Jurkat, Clone E6-1 (cell line): ENCODE measurements at regions not wholly inside any gene's neighbourhood (a gene's known extent, or its start where the extent isn't known, plus 50 kb on each side); places are given as distances from the start of the nearest gene placed in this dataset.
"Not testable (repeated sequence)": the region's sequence is repeated elsewhere in the genome, so short reads cannot be mapped to it uniquely, and the experiment has no call there.

ENCODE experiments used
- DNase-seq: peaks from one replicate; pipeline ENCODE4 v3.0.0-alpha.2; 2011; ENCODE audit warnings: low read depth, low spot score
- H3K4me3 ChIP-seq: 2 replicates; pipeline ENCODE4 v1.5.1; 2011; ENCODE audit warnings: mild to moderate bottlenecking, low read length, control low read depth, moderate library complexity

DNA sequence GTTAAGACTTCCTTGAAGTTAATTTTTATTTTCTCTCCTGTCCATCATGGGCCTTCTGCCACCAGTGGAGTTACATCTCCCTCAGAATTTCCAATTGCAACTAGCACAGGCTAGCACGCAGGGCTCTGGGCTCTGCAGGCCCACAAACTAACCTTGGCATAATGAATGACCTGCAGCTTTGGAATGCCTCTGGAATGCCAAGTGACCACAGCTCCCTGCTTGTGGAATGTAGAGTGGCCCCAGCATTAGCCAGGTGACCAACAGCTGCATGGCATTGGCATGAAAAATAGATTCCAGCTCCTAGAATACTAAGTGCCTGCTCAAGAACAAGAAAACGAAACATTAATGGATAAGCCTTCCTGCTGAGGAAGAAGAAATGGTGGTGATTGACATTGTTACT is 726.1 kb downstream of the BRINP1 start:
- no peak overlapping the region for H3K4me3 ChIP-seq
- DNase-seq, result no peak

- DNase-seq, result no peak
Measured at GRCh38 chr9:118644066-118644465, 725.2 kb downstream of the BRINP1 start.

DNA sequence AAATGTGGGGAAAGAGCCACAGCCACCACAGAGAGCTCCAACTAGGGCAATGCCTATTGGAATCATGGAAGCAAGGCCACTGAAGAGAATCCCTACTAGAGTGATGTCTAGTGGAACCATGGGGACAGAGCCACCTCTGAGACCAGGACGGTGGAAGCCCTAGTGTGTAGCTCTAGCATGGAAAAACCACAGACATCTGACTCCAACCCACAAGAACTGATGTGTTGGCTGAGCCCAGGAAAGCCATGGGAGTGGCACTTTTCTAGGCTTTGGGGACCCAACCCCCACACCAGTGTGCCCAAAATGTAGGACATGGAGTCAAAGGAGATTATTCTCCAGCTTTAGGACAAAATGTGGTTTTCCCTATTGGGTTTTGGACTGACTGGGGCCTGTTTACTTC is 721.9 kb downstream of the BRINP1 start:
- H3K4me3 ChIP-seq, result no peak overlapping the region
- no peak for DNase-seq

More at GRCh38 chr9:118644066-118644465, 725.2 kb downstream of the BRINP1 start:
- no peak overlapping the region for H3K4me3 ChIP-seq

DNA sequence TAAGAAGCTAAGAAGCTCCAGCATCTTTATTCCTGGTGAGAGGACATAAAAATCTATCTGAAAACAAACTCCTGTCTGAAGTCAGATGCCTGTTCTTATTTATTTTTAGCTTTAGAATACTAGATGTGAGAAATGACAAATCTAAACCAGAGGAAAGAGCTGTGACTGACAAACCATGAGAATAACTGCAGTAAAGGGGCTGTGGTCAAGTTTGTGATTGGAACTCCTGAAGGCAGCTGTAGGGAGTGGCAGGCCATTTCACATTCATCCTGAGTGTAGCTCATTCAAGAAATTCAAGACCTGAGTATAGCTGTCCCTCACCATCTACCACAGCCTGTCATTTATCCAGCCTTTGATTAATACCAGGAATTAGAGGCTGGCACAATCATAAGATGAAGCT is 718.8 kb downstream of the BRINP1 start:
- no peak overlapping the region for H3K4me3 ChIP-seq
- no peak for DNase-seq

- DNase-seq, result no peak
- no peak overlapping the region for H3K4me3 ChIP-seq
Measured at GRCh38 chr9:118651511-118651910, 717.7 kb downstream of the BRINP1 start.

- H3K4me3 ChIP-seq, result no peak overlapping the region
- DNase-seq, result no peak
Measured at GRCh38 chr9:118652258-118652657, 717.0 kb downstream of the BRINP1 start.

GRCh38 chr9:118652912-118653311 is 716.3 kb downstream of the BRINP1 start:
- DNase-seq, result no peak
- H3K4me3 ChIP-seq, result no peak overlapping the region

- no peak for DNase-seq
- no peak overlapping the region for H3K4me3 ChIP-seq
Measured at GRCh38 chr9:118659011-118659410, 710.2 kb downstream of the BRINP1 start.

GRCh38 chr9:118665226-118665919 is 703.9 kb downstream of the BRINP1 start:
- DNase-seq, result no peak
- H3K4me3 ChIP-seq, result no peak overlapping the region

DNA sequence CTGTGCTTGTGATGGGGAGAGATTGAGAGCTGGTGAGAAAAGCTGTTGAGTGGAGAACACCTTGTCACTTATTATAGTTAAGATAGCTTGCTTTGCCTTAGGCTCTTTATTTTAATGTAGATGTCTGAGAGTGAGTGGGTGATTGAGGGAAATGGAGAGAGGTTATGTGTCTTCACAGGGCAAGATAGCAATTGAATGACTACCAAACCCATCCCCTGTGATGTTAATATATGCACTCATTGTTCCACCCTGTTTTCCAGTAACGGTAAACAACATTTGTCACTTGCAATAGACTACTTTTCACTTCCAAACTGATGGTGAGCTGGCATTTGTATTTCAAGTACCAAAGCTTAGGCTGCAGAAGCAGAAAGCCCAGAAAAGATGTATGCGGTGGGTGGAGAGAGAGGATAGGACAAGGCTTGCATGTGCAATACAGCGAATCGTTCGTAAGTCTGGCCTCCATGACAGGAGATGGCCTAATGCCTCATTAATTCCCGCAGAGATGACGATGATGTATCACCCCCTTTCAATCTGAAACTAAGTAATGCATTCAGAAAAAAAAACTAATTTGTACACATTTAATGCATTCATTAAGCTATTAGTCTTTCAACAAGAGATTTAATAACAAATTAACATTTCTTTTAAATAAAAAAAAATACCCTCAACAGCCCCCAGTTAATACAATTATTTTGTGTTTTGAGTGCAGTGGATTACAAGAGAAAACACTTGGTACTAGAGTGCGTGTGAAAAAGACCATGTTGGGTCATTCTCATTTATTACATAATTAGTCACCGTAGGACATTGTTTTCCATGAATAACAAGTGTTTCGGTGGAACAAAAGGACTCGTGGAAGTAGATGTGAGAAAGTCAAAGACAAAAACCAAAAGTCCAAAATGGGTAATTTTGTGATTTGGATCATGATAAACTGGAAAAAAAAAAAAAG is 699.0 kb downstream of the BRINP1 start:
- H3K4me3 ChIP-seq, result no peak overlapping the region
- no peak for DNase-seq

- DNase-seq, result no peak
- no peak overlapping the region for H3K4me3 ChIP-seq
Measured at GRCh38 chr9:118674942-118675341, 694.3 kb downstream of the BRINP1 start.

DNA sequence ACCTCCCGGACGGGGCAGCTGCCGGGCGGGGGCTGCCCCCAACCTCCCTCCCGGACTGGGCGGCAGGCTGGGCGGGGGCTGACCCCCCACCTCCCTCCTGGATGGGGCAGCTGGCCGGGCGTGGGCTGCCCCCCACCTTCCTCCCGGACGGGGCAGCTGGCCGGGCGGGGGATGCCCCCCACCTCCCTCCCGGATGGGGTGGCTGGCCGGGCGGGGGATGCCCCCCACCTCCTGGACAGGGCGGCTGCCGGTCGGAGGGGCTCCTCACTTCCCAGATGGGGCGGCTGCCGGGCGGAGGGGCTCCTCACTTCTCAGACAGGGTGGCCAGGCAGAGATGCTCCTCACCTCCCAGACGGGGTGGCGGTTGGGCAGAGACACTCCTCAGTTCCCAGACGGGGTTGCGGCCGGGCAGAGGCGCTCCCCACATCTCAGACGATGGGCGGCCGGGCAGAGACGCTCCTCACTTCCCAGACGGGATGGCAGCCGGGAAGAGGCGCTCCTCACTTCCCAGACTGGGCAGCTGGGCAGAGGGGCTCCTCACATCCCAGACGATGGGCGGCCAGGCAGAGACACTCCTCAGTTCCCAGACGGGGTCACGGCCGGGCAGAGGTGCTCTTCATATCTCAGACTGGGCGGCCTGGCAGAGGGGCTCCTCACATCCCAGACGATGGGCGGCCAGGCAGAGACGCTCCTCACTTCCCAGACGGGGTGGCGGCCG is 691.1 kb downstream of the BRINP1 start:
- H3K4me3 ChIP-seq, DNase-seq: not testable (repeated sequence)

DNA sequence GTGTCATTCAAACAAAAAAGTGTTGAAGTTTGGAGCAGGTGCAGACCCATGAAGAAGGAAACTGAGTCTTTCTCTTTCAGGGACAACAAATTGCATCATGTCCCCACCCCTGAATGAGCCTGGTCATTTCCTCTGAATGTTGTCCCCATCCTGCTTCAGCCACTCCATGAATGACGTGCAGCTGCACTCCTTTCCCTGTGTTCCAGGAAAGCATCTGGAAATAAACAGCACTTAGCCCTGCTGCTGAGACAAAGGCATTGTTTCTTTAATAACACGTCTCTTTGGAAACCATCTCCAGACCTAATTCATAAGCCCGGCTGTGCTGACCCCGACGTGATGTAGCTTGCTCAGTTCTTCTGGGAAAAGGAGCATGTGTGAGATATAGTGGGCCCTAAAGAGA is 682.3 kb downstream of the BRINP1 start:
- no peak overlapping the region for H3K4me3 ChIP-seq
- no peak for DNase-seq

DNA sequence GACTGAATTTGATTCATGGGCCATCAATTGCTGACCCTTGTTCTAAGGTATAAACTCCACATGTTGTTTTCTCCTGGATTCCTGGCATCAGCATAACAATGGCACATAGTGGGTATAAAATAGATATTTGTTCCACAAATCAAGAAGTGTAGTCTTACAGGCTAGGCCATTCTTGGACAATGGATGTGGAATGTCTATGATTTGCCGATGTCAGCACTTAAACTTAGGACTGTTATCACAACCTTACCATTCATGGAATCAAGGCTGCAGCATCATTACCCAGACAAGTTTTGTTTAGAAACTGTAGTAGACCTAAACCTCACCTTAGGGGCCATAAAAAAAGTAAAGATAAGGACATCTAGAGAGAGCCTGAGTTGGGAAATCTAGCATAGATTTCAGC is 680.0 kb downstream of the BRINP1 start:
- no peak for DNase-seq
- H3K4me3 ChIP-seq, result no peak overlapping the region

DNA sequence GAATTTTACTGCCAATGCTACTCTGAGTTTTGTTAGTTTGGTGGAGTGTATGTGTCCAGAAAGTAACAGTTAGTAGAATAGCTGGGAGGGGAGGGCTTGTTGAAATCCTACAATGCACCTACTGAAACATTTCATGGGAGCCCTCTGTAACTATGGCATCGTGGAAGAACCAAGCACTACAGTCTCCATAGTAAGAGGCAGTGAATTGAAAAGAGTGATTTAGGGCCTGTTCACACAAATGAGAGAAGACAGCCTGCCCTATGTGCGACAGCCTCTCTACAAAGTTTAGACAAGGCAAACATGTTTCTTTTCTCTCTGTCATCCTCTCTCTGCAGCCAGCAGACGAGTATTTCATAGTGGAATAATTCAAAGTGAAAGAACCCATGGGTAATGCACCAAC is 676.6 kb downstream of the BRINP1 start:
- H3K4me3 ChIP-seq, result no peak overlapping the region
- DNase-seq, result no peak

GRCh38 chr9:118693645-118694044 is 675.6 kb downstream of the BRINP1 start:
- H3K4me3 ChIP-seq, result no peak overlapping the region
- no peak for DNase-seq

DNA sequence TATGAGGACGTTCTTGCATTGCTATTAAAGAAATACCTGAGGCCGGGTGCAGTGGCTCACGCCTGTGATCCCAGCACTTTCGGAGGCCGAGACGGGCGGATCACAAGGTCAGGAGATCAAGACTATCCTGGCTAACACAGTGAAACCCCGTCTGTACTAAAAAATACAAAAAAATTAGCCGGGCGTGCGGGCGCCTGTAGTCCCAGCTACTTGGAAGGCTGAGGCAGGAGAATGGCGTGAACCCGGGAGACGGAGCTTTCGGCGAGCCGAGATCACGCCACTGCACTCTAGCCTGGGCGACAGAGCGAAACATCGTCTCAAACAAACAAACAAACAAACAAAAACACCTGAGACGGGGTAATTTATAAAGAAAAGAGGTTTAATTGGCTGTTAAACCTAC is 674.0 kb downstream of the BRINP1 start:
- DNase-seq, H3K4me3 ChIP-seq: not testable (repeated sequence)

- no peak overlapping the region for H3K4me3 ChIP-seq
- DNase-seq, result no peak
Measured at GRCh38 chr9:118701985-118702384, 667.2 kb downstream of the BRINP1 start.

- H3K4me3 ChIP-seq, result no peak overlapping the region
- no peak for DNase-seq
Measured at GRCh38 chr9:118711843-118712242, 657.4 kb downstream of the BRINP1 start.

DNA sequence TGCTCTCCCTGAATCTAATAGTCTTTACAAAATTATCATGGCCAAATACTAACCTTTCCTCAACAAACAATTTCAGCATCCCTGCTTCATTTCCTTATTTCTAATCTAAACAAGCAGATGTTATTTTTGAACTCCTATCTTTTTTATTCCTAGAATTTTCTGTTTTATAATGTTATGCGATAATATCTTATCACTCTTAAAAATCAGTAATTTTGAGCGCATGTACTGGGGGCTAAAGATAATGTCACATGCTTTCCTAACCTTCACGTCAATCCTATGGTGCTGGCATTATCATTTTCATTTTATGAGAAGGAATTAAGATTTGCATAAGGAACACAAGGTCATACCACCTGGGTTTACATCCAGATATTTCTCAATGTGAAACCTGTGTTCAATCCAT is 648.0 kb downstream of the BRINP1 start:
- no peak for DNase-seq
- H3K4me3 ChIP-seq, result no peak overlapping the region
